Activated CD4-positive, CD25-positive, alpha-beta regulatory T cell (primary cell): ENCODE measurements at regions not wholly inside any gene's neighbourhood (a gene's known extent, or its start where the extent isn't known, plus 50 kb on each side); places are given as distances from the start of the nearest gene placed in this dataset.
"Not testable (repeated sequence)": the region's sequence is repeated elsewhere in the genome, so short reads cannot be mapped to it uniquely, and the experiment has no call there.

Source experiments
- DNase-seq, 4 experiments: peaks; one replicate each; lab custom pipeline; 2025; lab: John Stamatoyannopoulos, UW

- DNase-seq = no peak
Measured at GRCh38 chr2:7145707-7146106, 228.5 kb downstream of the RNF144A start.

- no peak for DNase-seq
Measured at GRCh38 chr2:7146151-7146550, 228.9 kb downstream of the RNF144A start.

GRCh38 chr2:7154656-7155055 lies 237.4 kb downstream of the RNF144A start:
- DNase-seq = no peak

DNA sequence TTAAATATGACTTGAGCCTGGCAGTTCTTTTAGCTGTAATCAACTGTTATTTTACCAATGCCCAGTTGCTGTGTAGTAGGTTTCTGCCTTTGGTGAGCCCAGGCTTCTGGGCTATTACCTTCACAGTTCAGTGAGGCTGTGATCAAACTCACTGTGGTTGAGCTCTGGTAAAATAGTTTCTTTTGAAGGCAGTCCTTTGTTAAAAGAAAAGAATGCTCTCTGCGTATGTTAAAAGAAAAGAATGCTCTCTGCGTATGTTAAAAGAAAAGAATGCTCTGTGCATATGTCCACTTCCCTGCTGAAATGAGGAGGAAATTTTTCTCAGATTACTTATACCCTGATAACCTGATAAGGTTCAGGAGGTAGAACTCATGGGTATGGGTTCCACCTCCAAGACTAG lies 244.3 kb downstream of the RNF144A start:
- DNase-seq = no peak

- DNase-seq = no peak
Measured at GRCh38 chr2:7165736-7166135, 248.5 kb downstream of the RNF144A start.

- DNase-seq = no peak
Measured at GRCh38 chr2:7167801-7168411, 250.7 kb downstream of the RNF144A start.

GRCh38 chr2:7169593-7169992 lies 252.4 kb downstream of the RNF144A start:
- no peak for DNase-seq

GRCh38 chr2:7178996-7179395 lies 261.8 kb downstream of the RNF144A start:
- DNase-seq = not testable (repeated sequence)

- no peak for DNase-seq
Measured at GRCh38 chr2:7180638-7181370, 263.6 kb downstream of the RNF144A start.

- no peak for DNase-seq
Measured at GRCh38 chr2:7182525-7182924, 265.3 kb downstream of the RNF144A start.

- no peak for DNase-seq
Measured at GRCh38 chr2:7189106-7189505, 271.9 kb downstream of the RNF144A start.

DNA sequence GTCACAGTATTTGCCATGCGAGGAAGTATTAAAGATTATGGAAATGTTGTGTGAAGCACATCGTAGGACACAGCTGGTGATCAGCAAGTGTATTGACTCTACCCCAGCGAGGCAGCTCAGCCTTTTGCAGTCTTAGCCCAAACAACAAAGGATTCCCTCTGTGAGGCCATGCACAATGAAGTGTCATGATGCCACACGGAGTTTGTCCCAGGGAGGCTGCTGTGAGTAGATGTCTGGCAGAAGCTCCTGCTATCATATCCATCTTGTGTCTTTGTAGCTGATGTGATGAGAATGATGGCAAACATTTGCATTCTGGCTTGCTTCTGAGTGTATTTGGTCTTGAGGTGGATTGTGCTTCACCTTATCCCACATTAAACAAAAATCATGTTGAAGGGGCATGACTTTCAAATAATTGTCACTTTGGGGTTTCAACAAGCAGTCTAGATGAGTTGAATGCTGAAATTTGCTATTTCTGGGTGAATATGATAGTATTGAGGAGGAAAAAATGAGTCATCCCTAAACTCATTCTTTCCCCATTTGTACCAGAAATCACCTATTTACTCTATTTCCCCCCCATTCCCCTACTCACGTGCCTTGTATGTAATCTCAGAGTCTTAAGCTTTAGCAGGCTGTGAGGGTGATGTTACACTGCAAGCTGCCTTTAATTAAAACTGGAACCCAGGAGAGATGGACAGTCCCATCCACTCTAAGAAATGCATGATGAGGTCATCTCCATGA lies 273.5 kb downstream of the RNF144A start:
- DNase-seq = no peak

GRCh38 chr2:7191932-7192331 lies 274.7 kb downstream of the RNF144A start:
- no peak for DNase-seq

DNA sequence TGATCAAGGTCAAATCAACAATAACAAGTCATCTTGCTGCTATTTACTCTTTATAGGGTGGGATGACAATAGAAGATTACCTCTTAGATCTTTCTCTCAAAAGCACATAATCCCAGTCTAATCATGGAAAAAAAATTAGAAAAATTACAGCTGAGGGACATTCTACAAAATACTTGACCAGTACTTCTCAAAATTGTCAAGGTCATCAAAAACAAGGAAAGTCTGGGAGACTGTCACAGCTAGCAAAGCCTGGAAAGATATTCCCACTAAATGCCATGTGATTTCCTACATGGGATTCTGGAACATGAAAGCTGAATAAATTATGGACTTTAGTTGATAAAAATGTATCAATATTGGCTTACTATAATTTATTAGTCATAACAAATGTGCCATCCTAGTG lies 276.2 kb downstream of the RNF144A start:
- no peak for DNase-seq

DNA sequence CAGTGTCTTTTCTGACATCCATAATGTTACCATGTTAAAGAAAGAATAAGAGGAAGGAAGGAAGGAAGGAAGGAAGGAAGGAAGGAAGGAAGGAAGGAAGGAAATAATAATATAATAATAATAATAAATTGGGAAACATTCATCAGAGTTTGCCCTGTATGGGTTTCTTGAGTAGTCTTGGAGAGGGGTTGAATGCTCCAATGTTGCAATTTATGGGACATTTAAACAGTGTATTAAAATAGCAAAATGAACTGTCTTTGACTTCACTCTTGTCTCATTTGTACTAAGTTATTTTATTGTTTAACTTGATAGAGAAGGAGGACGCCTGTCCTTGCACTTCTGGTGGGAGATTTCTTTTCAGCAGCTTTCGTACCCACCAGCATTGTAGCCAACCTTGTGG lies 277.7 kb downstream of the RNF144A start:
- DNase-seq = no peak

DNA sequence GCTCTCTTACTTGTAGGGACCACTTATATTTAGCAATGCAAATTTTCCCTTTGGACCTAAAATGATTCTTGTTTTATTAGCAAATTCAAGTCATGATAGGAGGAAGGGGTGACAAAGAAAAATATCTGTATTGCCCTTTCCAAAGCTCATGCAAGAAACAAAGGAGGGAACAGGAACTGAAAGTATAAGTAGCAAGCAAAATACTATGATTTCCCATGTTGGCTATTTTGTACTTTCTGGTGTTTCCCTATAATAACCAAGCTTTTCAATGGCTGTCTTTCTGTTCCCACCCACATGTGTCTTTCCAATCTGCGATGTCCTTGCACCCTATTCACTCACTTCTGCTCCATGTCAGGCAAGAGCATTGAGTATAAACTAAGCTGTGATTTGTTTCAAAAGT lies 279.7 kb downstream of the RNF144A start:
- DNase-seq = no peak

DNA sequence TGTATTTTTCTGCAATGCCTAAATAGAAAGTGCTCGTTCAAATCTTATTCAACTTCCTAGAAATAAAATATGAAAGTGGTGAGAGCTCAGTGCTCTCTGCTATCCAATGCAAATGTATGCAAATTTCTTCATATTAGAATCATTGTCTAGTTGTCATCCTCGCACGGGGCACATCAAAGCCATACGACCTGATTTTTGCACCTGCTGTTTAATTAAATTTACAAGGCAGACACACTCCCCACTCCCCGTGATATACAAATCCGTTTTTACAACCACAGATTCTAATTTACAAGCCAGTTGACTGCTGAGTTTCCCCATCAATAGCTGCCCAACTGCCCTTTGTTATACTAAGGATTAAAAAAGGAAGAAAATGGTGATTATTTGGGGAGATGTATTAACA lies 284.6 kb downstream of the RNF144A start:
- DNase-seq = no peak

DNA sequence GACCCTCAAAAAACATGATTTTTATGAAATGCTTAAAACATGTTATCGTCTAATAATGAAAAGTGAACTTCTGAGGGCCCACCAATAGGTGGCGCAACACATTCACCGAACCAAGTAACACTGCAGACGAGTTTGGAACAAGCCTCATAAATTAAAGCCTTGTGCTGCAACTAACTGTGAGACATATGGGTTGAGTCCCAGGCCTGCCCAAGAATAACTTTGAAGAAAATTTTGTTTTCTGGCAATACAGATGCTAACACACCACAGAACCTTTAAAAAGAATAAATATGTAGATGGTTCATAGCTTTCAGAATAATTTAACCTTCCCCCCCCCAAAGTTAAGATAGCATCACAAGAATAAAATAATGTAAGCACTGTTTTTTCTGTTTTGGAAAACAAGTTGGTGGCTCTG lies 285.9 kb downstream of the RNF144A start:
- peak in 2 of 4 experiments; percentile 1 to 16 for DNase-seq

DNA sequence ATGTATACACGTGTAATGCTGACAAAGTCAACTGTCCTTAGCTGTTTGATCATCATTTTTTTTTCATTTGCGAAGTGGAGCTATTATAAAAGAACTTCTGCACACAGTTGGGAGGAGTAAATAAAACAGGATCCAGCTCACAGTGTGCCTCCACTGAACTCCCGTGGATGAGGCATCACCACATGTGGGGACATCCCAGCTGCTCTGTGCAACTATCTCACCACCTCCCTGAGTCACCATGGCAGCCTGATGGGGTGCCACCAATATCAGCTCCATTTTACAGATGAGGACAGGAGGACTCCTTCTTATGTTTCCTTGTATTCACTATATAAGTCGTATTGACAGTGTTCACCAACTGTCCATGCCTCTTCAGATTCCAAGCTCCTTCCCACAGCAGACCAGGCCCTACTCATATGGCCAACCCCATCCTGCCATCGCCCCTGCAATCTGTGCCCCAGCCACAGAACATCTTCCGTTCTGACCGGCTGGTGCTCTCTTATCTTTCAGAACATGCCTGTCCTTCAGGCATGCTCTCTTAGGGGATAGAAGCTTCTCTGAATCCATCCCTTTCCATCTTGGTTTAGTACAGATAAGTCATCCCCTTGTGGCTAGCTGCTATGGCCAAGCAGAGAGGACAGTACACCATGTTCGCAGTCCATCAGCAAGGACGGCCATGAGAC lies 288.1 kb downstream of the RNF144A start:
- no peak for DNase-seq

DNA sequence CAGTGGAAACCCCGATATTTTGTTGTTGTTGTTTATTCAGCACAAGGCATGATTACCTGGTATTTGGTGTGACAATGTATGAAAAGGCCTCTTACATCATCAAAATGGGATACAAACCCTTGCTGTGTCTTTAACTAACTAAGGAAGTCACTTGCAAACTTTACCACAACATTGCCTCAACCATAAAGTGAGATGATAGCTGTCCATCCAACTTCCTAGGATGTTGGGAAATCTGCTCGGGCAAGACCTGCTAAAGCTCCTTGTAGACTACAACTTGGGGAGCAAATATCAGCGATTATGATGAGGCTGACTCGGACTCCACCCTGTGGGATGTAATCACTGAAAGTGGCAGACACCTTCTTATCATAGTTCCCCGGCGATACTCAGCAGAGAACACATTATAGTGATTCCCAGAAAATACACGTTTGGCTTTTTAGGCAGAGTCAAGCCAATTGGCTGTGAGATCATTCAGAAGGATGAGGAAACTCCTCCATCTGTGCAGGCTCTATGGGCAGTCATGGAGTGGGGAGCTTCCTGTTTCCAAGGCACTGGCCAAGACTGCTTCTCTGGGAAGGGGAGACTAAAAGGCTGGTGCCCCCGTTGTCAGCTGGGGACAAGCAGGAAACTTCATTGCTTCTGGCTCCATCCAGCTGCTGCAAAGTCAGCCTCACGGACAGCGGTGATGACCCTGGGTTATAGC lies 289.0 kb downstream of the RNF144A start:
- no peak for DNase-seq

- no peak for DNase-seq
Measured at GRCh38 chr2:7207631-7208030, 290.4 kb downstream of the RNF144A start.
